Fibroblast of pulmonary artery (primary cell): ENCODE measurements at regions not wholly inside any gene's neighbourhood (a gene's known extent, or its start where the extent isn't known, plus 50 kb on each side); places are given as distances from the start of the nearest gene placed in this dataset.

Experiments
- DNase-seq: peaks from one replicate; pipeline ENCODE4 v3.0.0-alpha.2; 2010; ENCODE audit warnings: low read depth
- H3K4me3 ChIP-seq: replicated peaks from 2 replicates; pipeline ENCODE4 v1.5.1; 2011; ENCODE audit warnings: low read depth, mild to moderate bottlenecking, control low read depth, low read length, moderate library complexity
- TF ChIP-seq, protein P1 (sequence below): IDR thresholded peaks from 2 replicates; pipeline ENCODE4 v1.5.1; 2011; ENCODE audit warnings: mild to moderate bottlenecking, control low read depth, low read length, inconsistent platforms; ENCODE audit errors: missing control alignments

DNA sequence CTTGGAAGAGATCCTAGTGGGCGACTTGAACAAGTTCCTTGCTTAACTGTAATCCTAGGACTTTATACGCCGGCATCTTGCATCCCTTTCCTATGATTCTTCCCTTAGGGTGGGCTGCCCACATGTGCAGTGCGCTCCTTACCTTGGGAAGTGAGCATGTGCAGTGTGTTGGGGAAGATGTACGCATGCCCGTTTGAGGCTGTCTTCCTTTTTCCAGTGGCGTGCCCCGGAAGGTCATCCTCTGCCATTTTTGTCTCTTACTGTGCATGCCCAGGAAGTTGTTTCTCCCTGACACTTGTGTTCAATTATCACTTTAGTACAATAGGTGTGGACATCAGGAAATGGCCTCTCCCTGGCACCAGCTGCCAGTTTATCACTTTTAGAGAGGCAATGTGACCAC is 936.5 kb downstream of the TBC1D22A start:
- no peak for DNase-seq
- TF ChIP-seq, protein P1, sequence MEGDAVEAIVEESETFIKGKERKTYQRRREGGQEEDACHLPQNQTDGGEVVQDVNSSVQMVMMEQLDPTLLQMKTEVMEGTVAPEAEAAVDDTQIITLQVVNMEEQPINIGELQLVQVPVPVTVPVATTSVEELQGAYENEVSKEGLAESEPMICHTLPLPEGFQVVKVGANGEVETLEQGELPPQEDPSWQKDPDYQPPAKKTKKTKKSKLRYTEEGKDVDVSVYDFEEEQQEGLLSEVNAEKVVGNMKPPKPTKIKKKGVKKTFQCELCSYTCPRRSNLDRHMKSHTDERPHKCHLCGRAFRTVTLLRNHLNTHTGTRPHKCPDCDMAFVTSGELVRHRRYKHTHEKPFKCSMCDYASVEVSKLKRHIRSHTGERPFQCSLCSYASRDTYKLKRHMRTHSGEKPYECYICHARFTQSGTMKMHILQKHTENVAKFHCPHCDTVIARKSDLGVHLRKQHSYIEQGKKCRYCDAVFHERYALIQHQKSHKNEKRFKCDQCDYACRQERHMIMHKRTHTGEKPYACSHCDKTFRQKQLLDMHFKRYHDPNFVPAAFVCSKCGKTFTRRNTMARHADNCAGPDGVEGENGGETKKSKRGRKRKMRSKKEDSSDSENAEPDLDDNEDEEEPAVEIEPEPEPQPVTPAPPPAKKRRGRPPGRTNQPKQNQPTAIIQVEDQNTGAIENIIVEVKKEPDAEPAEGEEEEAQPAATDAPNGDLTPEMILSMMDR: no peak

DNA sequence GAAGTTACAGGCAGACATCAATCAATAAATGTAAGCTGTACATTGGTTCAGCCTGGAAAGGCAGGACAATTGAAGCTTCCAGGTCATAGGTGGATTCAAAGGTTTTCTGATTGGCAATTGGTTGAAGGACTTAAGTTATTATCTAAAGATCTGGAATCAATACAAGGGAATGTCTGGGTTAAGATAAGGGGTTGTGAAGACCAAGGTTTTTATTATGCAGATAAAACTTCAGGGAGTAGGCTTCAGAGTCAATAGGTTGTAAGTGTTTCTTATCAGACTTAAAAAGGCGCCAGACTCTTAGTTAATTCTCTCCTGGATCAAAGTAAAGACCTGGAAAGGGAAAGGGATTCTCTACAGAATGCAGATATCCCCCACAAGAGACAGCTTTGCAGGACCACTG is 935.4 kb downstream of the TBC1D22A start:
- no peak overlapping the region for H3K4me3 ChIP-seq
- DNase-seq: no peak
- TF ChIP-seq, protein P1: no peak

More for the DNA sequence above, 936.5 kb downstream of the TBC1D22A start:
- no peak overlapping the region for H3K4me3 ChIP-seq

DNA sequence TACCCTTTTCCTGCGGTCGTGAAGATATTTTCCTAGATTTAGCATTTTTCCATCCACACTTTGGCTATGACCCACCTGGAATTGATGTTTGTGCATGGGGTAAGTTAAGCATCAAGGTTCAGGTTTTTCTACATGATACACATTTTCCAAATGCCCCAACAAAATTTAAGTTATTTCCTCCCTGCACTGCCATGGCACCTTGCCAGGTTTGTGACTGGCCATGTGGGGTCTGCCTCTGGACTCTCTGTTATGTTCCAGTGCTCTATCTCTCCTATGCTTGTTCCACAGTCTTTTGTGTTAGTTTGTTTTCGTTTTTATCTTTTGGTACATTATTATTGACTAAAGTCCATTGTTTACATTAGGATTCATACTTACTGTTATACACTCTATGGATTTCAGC is 934.3 kb downstream of the TBC1D22A start:
- TF ChIP-seq, protein P1: no peak
- H3K4me3 ChIP-seq: no peak overlapping the region
- no peak for DNase-seq

DNA sequence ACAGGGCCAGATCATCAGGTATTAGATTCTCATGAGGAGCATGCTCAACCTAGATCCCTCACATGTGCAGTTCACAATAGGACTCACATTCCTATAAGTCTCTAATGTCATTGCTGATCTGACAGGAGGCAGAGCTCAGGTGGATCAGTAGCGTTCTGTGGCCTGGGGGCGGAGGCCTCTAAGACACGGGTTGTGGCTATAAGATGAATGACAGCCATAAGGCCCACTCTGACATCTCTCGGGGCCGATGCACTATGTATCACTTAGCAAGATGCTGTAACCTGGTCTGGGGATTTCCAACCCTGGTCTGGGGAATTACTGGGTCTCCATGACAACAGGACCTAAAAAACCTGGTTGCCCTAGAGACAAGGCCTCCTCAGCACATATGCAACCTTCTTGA is 932.7 kb downstream of the TBC1D22A start:
- TF ChIP-seq, protein P1: no peak
- no peak overlapping the region for H3K4me3 ChIP-seq
- no peak for DNase-seq

DNA sequence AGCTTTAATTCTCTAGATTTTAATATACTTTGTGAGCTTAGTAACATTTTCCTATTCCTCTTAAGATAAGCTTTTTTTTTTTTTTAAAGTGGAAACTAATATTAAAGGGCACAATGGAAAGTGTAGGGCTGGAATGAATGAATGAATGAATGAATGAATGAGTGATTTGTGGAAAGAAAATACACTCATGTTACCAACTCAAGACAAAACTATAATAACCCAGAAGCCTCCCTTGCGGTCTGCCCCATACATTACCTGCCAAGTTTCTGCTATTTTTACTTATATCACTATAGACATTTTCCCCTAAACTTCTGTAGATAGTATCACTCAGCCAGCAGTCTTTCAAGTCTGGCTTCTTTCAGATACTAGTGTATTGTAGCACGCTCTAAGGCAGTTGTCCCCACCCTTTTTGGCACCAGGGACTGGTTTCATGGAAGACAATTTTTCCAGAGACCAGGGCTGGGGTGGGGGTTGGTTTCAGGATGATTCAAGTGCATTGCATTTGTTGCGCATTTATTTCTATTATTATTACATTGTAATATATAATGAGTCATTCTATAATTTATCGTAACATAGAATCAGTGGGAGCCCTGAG is 932.2 kb downstream of the TBC1D22A start:
- DNase-seq: no peak
- TF ChIP-seq, protein P1: no peak
- no peak overlapping the region for H3K4me3 ChIP-seq

DNA sequence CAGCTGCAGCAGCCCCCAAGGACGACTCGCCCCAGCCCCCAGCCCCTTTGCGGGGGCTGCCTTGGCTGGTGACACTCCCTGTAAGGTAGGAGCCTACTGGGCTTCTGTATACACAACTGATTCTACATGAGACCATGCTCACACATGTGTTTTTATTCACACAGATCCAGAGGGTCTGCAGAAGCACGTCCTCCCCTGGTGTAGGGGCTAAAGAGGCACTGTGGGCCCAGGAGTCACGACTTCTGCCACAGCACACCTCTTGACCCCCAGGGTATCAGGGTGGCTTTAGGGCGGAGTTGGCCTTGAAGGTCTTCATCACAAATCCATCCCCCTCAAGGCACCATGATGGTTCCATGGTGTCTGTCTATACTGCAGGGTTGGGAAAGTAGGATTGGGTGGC is 931.2 kb downstream of the TBC1D22A start:
- H3K4me3 ChIP-seq: no peak overlapping the region
- TF ChIP-seq, protein P1: no peak
- DNase-seq: no peak

DNA sequence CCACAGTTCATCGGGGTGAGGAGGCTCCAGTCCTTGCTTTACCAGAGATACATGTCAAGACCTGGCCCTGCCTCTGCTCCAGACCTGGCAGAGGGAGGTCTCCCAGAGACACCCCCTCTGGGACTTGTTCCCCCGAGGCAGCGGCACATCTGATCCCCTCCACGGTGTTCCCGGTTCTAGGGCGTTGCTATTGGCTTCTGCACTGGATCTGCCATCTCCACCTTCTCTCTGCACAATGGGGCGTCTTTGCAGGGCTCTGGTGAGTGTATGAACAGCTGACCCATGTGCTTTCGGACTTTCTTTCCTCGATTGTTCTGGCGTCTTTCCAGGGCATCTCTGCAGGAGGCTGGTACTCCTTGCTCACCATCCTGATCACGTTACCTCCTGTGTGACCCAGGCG is 930.4 kb downstream of the TBC1D22A start:
- DNase-seq: no peak
- TF ChIP-seq, protein P1: no peak
- no peak overlapping the region for H3K4me3 ChIP-seq
